D721Med (cell line): ENCODE measurements at regions not wholly inside any gene's neighbourhood (a gene's known extent, or its start where the extent isn't known, plus 50 kb on each side); places are given as distances from the start of the nearest gene placed in this dataset.

Experiments used
- DNase-seq: peaks from one replicate; pipeline ENCODE4 v3.0.0; 2011; ENCODE audit warnings: low spot score; ENCODE audit not compliant: insufficient read length
- FAIRE-seq: peaks from 2 replicates; lab custom pipeline; 2011; peaks lifted over from hg19 to GRCh38; lab: Jason Lieb, UNC
- CTCF ChIP-seq: IDR thresholded peaks from 2 replicates; pipeline ENCODE4 v1.5.1; 2012; ENCODE audit warnings: mild to moderate bottlenecking, control low read depth; ENCODE audit not compliant: insufficient read depth; ENCODE audit errors: missing control alignments

GRCh38 chr20:52252664-52253063 lies 61.1 kb upstream of the ZFP64 start:
- DNase-seq (no peak), FAIRE-seq (no peak)
- no peak for TF ChIP-seq CTCF

GRCh38 chr20:52251827-52252226 lies 60.2 kb upstream of the ZFP64 start:
- FAIRE-seq (no peak), DNase-seq (no peak)
- TF ChIP-seq CTCF, result no peak

GRCh38 chr20:52251136-52251700 lies 59.6 kb upstream of the ZFP64 start:
- DNase-seq, result no peak
- no peak for TF ChIP-seq CTCF

GRCh38 chr20:52247548-52247947 lies 56.0 kb upstream of the ZFP64 start:
- no peak for TF ChIP-seq CTCF
- FAIRE-seq (no peak), DNase-seq (no peak)

More at GRCh38 chr20:52251136-52251700, 59.6 kb upstream of the ZFP64 start:
- no peak for FAIRE-seq

- no peak for TF ChIP-seq CTCF
- FAIRE-seq, result no peak
- DNase-seq, result no peak
Observed at GRCh38 chr20:52246366-52246765, 54.8 kb upstream of the ZFP64 start.

GRCh38 chr20:52244702-52245101 lies 53.1 kb upstream of the ZFP64 start:
- DNase-seq (no peak), FAIRE-seq (no peak)
- TF ChIP-seq CTCF, result no peak
